ENCODE measurements at regions not wholly inside any gene's neighbourhood (a gene's known extent, or its start where the extent isn't known, plus 50 kb on each side); places are given as distances from the start of the nearest gene placed in this dataset.

GRCh38 chr13:34408640-34409039 lies 533.4 kb upstream of the NBEA start:
- TF ChIP-seq CTCF (IDR thresholded peaks at IDR 0.05) (no peak), POLR2A (IDR thresholded peaks at IDR 0.05) (no peak)

Measured in heart left ventricle (tissue), 13 donors.